ENCODE measurements at regions not wholly inside any gene's neighbourhood (a gene's known extent, or its start where the extent isn't known, plus 50 kb on each side); places are given as distances from the start of the nearest gene placed in this dataset.

DNA sequence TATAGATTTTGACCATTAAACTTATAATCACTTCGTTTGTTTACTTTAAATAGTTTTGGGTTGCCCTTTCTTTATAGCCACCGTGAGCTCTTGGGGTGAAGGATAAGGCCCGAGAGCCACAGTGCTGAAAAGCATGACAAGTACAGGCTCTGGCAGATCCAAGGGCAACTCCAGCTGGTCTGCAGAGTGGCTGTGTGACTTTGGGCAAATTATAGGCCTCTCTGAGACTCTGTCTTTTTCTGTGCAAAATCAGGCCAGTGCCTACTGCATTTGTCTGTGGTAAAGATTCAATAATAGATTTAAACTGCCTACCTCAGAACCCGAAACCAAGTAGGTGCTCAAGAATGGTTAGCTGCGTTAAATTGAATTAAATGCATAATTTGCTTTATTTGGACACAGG lies 511.3 kb downstream of the QKI start:
- Histone ChIP-seq H2BK15ac (ENCODE audit: low read depth, low read length) (no peak overlapping the region), H3K27me3 (ENCODE audit: control insufficient read depth, insufficient read depth, low read length) (no peaks in the 10 kb centered on the region; the same call in none of the 2 replicates)
- CTCF ChIA-PET, result no interaction called here

More for the DNA sequence above, 511.3 kb downstream of the QKI start:
- H3K18ac ChIP-seq (ENCODE audit: low read depth, low read length), result no peak overlapping the region
- no peak overlapping the region for H3K4ac ChIP-seq (ENCODE audit: low read depth, low read length)
- H4K91ac ChIP-seq (ENCODE audit: insufficient read depth, low read depth, low read length), result no peak overlapping the region
- no peak overlapping the region for H2AK5ac ChIP-seq (ENCODE audit: low read depth, low read length)
- WGBS, 2 experiments (ENCODE audit: extremely low coverage in 2 of 2, insufficient read length in 1 of 2), result no CpG with 5 or more reads among the region's 5 CpGs
- H3K36me3 ChIP-seq (ENCODE audit: control insufficient read depth, insufficient read depth, low read length), result no peaks in the 10 kb centered on the region
- H3K27ac ChIP-seq (ENCODE audit: insufficient read depth, low read length), result no peak overlapping the region
- H3K56ac ChIP-seq (ENCODE audit: extremely low read depth, insufficient read depth, low read length), result no peak overlapping the region
- H2BK20ac ChIP-seq (ENCODE audit: low read depth, low read length), result no peak overlapping the region
- no peak overlapping the region for H3K14ac ChIP-seq (replicated peaks; ENCODE audit: low read depth, low read length)
- H3K23ac ChIP-seq (ENCODE audit: low read depth, low read length), result no peak overlapping the region
- H2BK120ac ChIP-seq (ENCODE audit: low read depth, low read length), result no peak overlapping the region
- DNase-seq (no peak), ATAC-seq (ENCODE audit: low read depth) (no peak)
- no TSS peak for BruUV-seq (replicated peaks)
- no peaks in the 10 kb centered on the region for H3K4me1 ChIP-seq (ENCODE audit: control insufficient read depth, insufficient read depth, low read length)
- no peaks in the 10 kb centered on the region for H3K79me1 ChIP-seq (ENCODE audit: low read depth in 1 of 2, low read length in 2 of 2)
- no peak overlapping the region for H3K4me3 ChIP-seq (ENCODE audit: insufficient read depth, low read depth, low read length)
- intact Hi-C loops (cut with micrococcal nuclease) (no loop called here), dilution Hi-C loops (cut with HindIII; ENCODE audit: low sequenced_read_pairs, unreplicated experiment) (no loop called here), in situ Hi-C loops (cut with MboI; ENCODE audit: low sequenced_read_pairs) (no loop called here)
- no peak overlapping the region for H4K8ac ChIP-seq (ENCODE audit: low read depth in 2 of 2, low read length in 2 of 2)
- H3K9me1 ChIP-seq (ENCODE audit: insufficient read depth, low read length), result no peaks in the 10 kb centered on the region; the same call in 1 of the 2 replicates
- H2AK9ac ChIP-seq (replicated peaks; ENCODE audit: low read depth, low read length, poor library complexity), result no peak overlapping the region
- H3K4me2 ChIP-seq (ENCODE audit: low read depth, low read length), result no peak overlapping the region
- no peak overlapping the region for H3K9ac ChIP-seq (ENCODE audit: low read depth, low read length)
- TF ChIP-seq POLR2A (IDR thresholded peaks at IDR 0.05; ENCODE audit: low read depth, low read length) (no peak), FOS (IDR thresholded peaks at IDR 0.05; ENCODE audit: low read depth, low read length) (no peak), MAZ (IDR thresholded peaks at IDR 0.05; ENCODE audit: borderline replicate concordance, low read depth, low read length) (no peak), MAFK (IDR thresholded peaks at IDR 0.05; ENCODE audit: low read depth, low read length) (no peak), CEBPB (IDR thresholded peaks at IDR 0.05; ENCODE audit: low read depth, low read length) (no peak), NFE2L2 (IDR thresholded peaks at IDR 0.05; ENCODE audit: low read depth, low read length) (no peak), SMC3 (IDR thresholded peaks at IDR 0.05; ENCODE audit: low read depth, low read length) (no peak)
- TF ChIP-seq, protein P1, sequence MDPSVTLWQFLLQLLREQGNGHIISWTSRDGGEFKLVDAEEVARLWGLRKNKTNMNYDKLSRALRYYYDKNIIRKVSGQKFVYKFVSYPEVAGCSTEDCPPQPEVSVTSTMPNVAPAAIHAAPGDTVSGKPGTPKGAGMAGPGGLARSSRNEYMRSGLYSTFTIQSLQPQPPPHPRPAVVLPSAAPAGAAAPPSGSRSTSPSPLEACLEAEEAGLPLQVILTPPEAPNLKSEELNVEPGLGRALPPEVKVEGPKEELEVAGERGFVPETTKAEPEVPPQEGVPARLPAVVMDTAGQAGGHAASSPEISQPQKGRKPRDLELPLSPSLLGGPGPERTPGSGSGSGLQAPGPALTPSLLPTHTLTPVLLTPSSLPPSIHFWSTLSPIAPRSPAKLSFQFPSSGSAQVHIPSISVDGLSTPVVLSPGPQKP (IDR thresholded peaks at IDR 0.05; ENCODE audit: borderline replicate concordance, low read depth, low read length), result no peak
- TF ChIP-seq, protein P2, sequence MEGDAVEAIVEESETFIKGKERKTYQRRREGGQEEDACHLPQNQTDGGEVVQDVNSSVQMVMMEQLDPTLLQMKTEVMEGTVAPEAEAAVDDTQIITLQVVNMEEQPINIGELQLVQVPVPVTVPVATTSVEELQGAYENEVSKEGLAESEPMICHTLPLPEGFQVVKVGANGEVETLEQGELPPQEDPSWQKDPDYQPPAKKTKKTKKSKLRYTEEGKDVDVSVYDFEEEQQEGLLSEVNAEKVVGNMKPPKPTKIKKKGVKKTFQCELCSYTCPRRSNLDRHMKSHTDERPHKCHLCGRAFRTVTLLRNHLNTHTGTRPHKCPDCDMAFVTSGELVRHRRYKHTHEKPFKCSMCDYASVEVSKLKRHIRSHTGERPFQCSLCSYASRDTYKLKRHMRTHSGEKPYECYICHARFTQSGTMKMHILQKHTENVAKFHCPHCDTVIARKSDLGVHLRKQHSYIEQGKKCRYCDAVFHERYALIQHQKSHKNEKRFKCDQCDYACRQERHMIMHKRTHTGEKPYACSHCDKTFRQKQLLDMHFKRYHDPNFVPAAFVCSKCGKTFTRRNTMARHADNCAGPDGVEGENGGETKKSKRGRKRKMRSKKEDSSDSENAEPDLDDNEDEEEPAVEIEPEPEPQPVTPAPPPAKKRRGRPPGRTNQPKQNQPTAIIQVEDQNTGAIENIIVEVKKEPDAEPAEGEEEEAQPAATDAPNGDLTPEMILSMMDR (conservative IDR thresholded peaks at IDR 0.05; ENCODE audit: low read depth, low read length), result no peak
- POLR2A ChIA-PET (ENCODE audit: unreplicated experiment), result no interaction called here
- H4K20me1 ChIP-seq (ENCODE audit: insufficient read depth, low read length), result no peaks in the 10 kb centered on the region
- H3K9me3 ChIP-seq (ENCODE audit: control insufficient read depth, insufficient read depth, low read length), result no peaks in the 10 kb centered on the region; the same call in 1 of the 2 replicates
- H2BK5ac ChIP-seq (ENCODE audit: low read depth, low read length, poor library complexity, severe bottlenecking), result no peak overlapping the region
- no peak overlapping the region for H2AFZ ChIP-seq (replicated peaks; ENCODE audit: low read length, poor library complexity)
- no peak overlapping the region for H4K5ac ChIP-seq (ENCODE audit: low read depth, low read length)

Measured in IMR-90 (cell line).